ENCODE measurements at regions not wholly inside any gene's neighbourhood (a gene's known extent, or its start where the extent isn't known, plus 50 kb on each side); places are given as distances from the start of the nearest gene placed in this dataset.

DNA sequence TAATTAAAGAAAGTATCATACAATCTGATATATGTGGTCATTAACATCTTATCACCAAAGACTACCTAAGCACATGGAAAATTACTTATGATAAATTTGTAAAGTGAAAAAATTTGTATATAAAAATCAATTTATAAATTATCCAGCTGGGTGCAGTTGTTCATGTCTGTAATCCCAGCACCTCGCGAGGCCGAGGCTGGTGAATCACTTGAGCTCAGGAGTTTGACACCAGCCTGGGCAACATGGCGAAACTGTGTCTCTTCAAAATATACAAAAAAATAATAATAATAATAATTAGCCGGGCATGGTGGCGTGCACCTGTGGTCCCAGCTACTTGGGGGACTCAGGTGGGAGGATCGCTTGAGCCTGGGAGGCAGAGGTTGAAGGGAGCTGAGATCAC lies 82.8 kb upstream of the SYT6 start:
- H4K20me1 ChIP-seq (ENCODE audit: insufficient read depth): no peaks in the 10 kb centered on the region

DNA sequence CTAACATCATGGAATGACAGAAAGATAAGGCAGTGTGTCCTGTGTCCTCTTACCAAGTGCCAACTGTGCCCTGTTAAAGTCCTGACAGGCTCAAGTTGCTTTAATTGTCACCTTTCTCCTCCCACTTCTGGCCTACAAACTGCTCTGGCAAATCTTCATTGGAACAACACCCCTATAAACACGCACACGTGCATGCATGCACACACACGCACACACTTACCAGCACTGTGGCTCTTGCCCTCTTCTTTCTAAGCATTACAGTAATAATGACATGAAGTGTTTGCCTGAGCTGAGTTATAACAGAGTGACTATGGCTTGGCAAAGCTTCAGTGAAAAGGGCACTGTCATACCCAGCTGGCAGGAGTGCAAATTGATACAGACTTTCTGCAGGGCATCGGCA lies 82.3 kb upstream of the SYT6 start:
- H2AFZ ChIP-seq (ENCODE audit: low read depth): no peak overlapping the region
- 41% methylated on average over 4 of the region's 4 CpGs for WGBS (ENCODE audit: low lambda C conversion rate)
- POLR2A ChIA-PET: no interaction called here

More for the DNA sequence above, 82.8 kb upstream of the SYT6 start:
- no peaks in the 10 kb centered on the region for H3K79me2 ChIP-seq (ENCODE audit: insufficient read depth)
- TF ChIP-seq ELF1 (IDR thresholded peaks at IDR 0.05) (no peak), RXRA (IDR thresholded peaks at IDR 0.05; ENCODE audit: borderline replicate concordance, low read depth) (no peak), TEAD4 (IDR thresholded peaks at IDR 0.05; ENCODE audit: borderline replicate concordance, insufficient read depth) (no peak)
- ChIA-PET POLR2A (no interaction called here), CTCF (interaction anchor here (1.0 to 1.2 kb wide), 2 partner anchors 12 to 257 kb away, joined by 3 read pairs; partner anchors contain the start of gene OLFML3)
- no peaks in the 10 kb centered on the region for H3K9me2 ChIP-seq
- no peaks in the 10 kb centered on the region for H3K36me3 ChIP-seq (replicated peaks in 1 of 2; ENCODE audit: control insufficient read depth in 1 of 2, insufficient read depth in 2 of 2, low read length in 1 of 2)
- no peak overlapping the region for H3K4me2 ChIP-seq
- H3K4me1 ChIP-seq (ENCODE audit: control insufficient read depth in 1 of 2, insufficient read depth in 2 of 2, low read depth in 1 of 2, low read length in 1 of 2): peaks cover 0 to 3% of the 10 kb centered on the region in 2 experiments; a peak in 1 of 4 replicates
- no peak overlapping the region for H2AFZ ChIP-seq (ENCODE audit: low read depth)
- no peak for DNase-seq
- 49% methylated on average over 7 of the region's 7 CpGs for WGBS (ENCODE audit: low lambda C conversion rate)
- H3K4me3 ChIP-seq (ENCODE audit: low read depth in 2 of 2, low read length in 1 of 2): no peak overlapping the region
- no peaks in the 10 kb centered on the region for H3F3A ChIP-seq (replicated peaks; ENCODE audit: insufficient read depth)
- 0 out of 2 replicates have a peak, but pooled peaks cover 4% of the 10 kb centered on the region for H3K27me3 ChIP-seq (ENCODE audit: insufficient read depth)
- no peak overlapping the region for H3K9ac ChIP-seq
- H3K27ac ChIP-seq (ENCODE audit: low read depth in 2 of 2, low read length in 1 of 2): no peak overlapping the region
- no peaks in the 10 kb centered on the region for H3K9me3 ChIP-seq

DNA sequence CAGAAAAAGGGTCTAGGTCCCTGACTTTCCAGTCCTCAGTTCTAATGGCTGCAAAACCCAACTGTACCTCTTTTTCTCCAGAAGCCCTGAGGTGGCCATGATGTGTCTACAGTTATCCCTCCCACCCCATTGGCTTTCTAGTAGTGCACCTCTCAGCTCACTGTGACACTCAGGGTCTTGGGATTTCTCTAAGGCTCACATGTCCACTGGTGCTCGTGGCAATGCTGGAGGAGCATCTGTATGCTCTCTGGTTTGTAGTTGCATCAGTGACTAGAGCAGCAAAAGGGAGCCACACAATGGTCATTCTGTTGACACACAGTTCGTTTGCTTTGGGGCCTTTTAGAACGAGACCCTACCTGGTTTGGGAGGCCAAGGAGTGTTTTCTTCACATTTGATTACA lies 81.6 kb upstream of the SYT6 start:
- H3K9ac ChIP-seq: no peak overlapping the region
- ChIA-PET POLR2A (no interaction called here), CTCF (no interaction called here)
- H3F3A ChIP-seq (replicated peaks; ENCODE audit: insufficient read depth): no peaks in the 10 kb centered on the region
- no peaks in the 10 kb centered on the region for H3K9me3 ChIP-seq
- peaks cover 0 to 3% of the 10 kb centered on the region in 2 experiments; a peak in 1 of 4 replicates for H3K4me1 ChIP-seq (ENCODE audit: control insufficient read depth in 1 of 2, insufficient read depth in 2 of 2, low read depth in 1 of 2, low read length in 1 of 2)
- H3K27ac ChIP-seq (ENCODE audit: low read depth in 2 of 2, low read length in 1 of 2): no peak overlapping the region
- no peak overlapping the region for H3K4me2 ChIP-seq
- H4K20me1 ChIP-seq (ENCODE audit: insufficient read depth): no peaks in the 10 kb centered on the region
- H3K9me2 ChIP-seq: no peaks in the 10 kb centered on the region
- DNase-seq: no peak
- 8% methylated on average over 3 of the region's 3 CpGs for WGBS (ENCODE audit: low lambda C conversion rate)
- TF ChIP-seq EP300 (IDR thresholded peaks at IDR 0.05; ENCODE audit: borderline replicate concordance in 1 of 2, low read depth in 1 of 2, low read length in 1 of 2) (no peak), RAD21 (IDR thresholded peaks at IDR 0.05; ENCODE audit: low read length) (no peak), NFIC (IDR thresholded peaks at IDR 0.05; ENCODE audit: borderline replicate concordance) (no peak), TCF12 (IDR thresholded peaks at IDR 0.05) (no peak), TAF1 (IDR thresholded peaks at IDR 0.05; ENCODE audit: borderline replicate concordance, low read depth, low read length) (no peak), MXI1 (IDR thresholded peaks at IDR 0.05; ENCODE audit: low read depth, low read length) (no peak), TEAD4 (IDR thresholded peaks at IDR 0.05; ENCODE audit: borderline replicate concordance, insufficient read depth) (no peak), JUND (IDR thresholded peaks at IDR 0.05) (no peak)
- TF ChIP-seq, protein P1, sequence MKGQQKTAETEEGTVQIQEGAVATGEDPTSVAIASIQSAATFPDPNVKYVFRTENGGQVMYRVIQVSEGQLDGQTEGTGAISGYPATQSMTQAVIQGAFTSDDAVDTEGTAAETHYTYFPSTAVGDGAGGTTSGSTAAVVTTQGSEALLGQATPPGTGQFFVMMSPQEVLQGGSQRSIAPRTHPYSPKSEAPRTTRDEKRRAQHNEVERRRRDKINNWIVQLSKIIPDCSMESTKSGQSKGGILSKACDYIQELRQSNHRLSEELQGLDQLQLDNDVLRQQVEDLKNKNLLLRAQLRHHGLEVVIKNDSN (IDR thresholded peaks at IDR 0.05; ENCODE audit: borderline replicate concordance, low read depth): no peak
- no peak overlapping the region for H2AFZ ChIP-seq (ENCODE audit: low read depth)
- H3K27me3 ChIP-seq (ENCODE audit: insufficient read depth): 0 out of 2 replicates have a peak, but pooled peaks cover 4% of the 10 kb centered on the region
- H3K79me2 ChIP-seq (ENCODE audit: insufficient read depth): no peaks in the 10 kb centered on the region
- H3K4me3 ChIP-seq (ENCODE audit: low read depth in 2 of 2, low read length in 1 of 2): no peak overlapping the region
- H3K36me3 ChIP-seq (replicated peaks in 1 of 2; ENCODE audit: control insufficient read depth in 1 of 2, insufficient read depth in 2 of 2, low read length in 1 of 2): no peaks in the 10 kb centered on the region

More for the DNA sequence above, 82.3 kb upstream of the SYT6 start:
- no peak overlapping the region for H3K4me3 ChIP-seq (ENCODE audit: low read depth in 2 of 2, low read length in 1 of 2)
- no peak overlapping the region for H3K4me2 ChIP-seq
- no peaks in the 10 kb centered on the region for H3K36me3 ChIP-seq (replicated peaks in 1 of 2; ENCODE audit: control insufficient read depth in 1 of 2, insufficient read depth in 2 of 2, low read length in 1 of 2)
- no peak for DNase-seq
- H3K27me3 ChIP-seq (ENCODE audit: insufficient read depth): 0 out of 2 replicates have a peak, but pooled peaks cover 4% of the 10 kb centered on the region
- H3F3A ChIP-seq (replicated peaks; ENCODE audit: insufficient read depth): no peaks in the 10 kb centered on the region
- no peak for TF ChIP-seq MEF2A (IDR thresholded peaks at IDR 0.05; ENCODE audit: borderline replicate concordance, low read depth)
- no peak overlapping the region for H3K9ac ChIP-seq
- H3K9me2 ChIP-seq: no peaks in the 10 kb centered on the region
- CTCF ChIA-PET: no interaction called here
- no peak overlapping the region for H3K27ac ChIP-seq (ENCODE audit: low read depth in 2 of 2, low read length in 1 of 2)
- H3K79me2 ChIP-seq (ENCODE audit: insufficient read depth): no peaks in the 10 kb centered on the region
- H4K20me1 ChIP-seq (ENCODE audit: insufficient read depth): no peaks in the 10 kb centered on the region
- no peaks in the 10 kb centered on the region for H3K9me3 ChIP-seq
- peaks cover 0 to 3% of the 10 kb centered on the region in 2 experiments; a peak in 1 of 4 replicates for H3K4me1 ChIP-seq (ENCODE audit: control insufficient read depth in 1 of 2, insufficient read depth in 2 of 2, low read depth in 1 of 2, low read length in 1 of 2)
